ENCODE measurements at regions not wholly inside any gene's neighbourhood (a gene's known extent, or its start where the extent isn't known, plus 50 kb on each side); places are given as distances from the start of the nearest gene placed in this dataset.

GRCh38 chr2:18918280-18918679 lies 328.9 kb upstream of the NT5C1B start:
- TF ChIP-seq CTCF (IDR thresholded peaks at IDR 0.05), result no peak
- no peak for TF ChIP-seq POLR2A (IDR thresholded peaks at IDR 0.05)
- no peak for TF ChIP-seq EP300 (IDR thresholded peaks at IDR 0.05)
